ENCODE measurements at regions not wholly inside any gene's neighbourhood (a gene's known extent, or its start where the extent isn't known, plus 50 kb on each side); places are given as distances from the start of the nearest gene placed in this dataset.

GRCh38 chr1:63122079-63122478 is 200.3 kb upstream of the FOXD3 start:
- no peak for TF ChIP-seq CTCF (IDR thresholded peaks at IDR 0.05)
- no peak for TF ChIP-seq EP300 (IDR thresholded peaks at IDR 0.05)
- no peak for TF ChIP-seq POLR2AphosphoS5 (IDR thresholded peaks at IDR 0.05)
- TF ChIP-seq POLR2A (IDR thresholded peaks at IDR 0.05) = no peak

Measured in suprapubic skin (tissue), 4 donors.